ENCODE measurements at regions not wholly inside any gene's neighbourhood (a gene's known extent, or its start where the extent isn't known, plus 50 kb on each side); places are given as distances from the start of the nearest gene placed in this dataset.

GRCh38 chr11:92050305-92050704, 174.3 kb upstream of the FAT3 start:
- DNase-seq, result no peak
- Histone ChIP-seq H3K36me3 (replicated peaks; ENCODE audit: insufficient read depth, low read length) (no peaks in the 10 kb centered on the region), H3K4me1 (ENCODE audit: low read length) (no peaks in the 10 kb centered on the region), H2AFZ (ENCODE audit: low read length) (no peak overlapping the region), H3K4me3 (ENCODE audit: low read length) (no peak overlapping the region), H3K4me2 (ENCODE audit: low read depth, low read length) (no peak overlapping the region), H3K79me2 (ENCODE audit: low read length) (no peaks in the 10 kb centered on the region), H3K27me3 (replicated peaks; ENCODE audit: insufficient read depth, low read length) (no peaks in the 10 kb centered on the region), H3K9me2 (replicated peaks; ENCODE audit: insufficient read depth, low read length) (no peaks in the 10 kb centered on the region), H3K9me3 (replicated peaks; ENCODE audit: insufficient read depth, low read length) (no peaks in the 10 kb centered on the region), H3F3A (ENCODE audit: insufficient read depth, low read length) (no peaks in the 10 kb centered on the region), H4K20me1 (ENCODE audit: insufficient read depth, low read length) (no peaks in the 10 kb centered on the region), H3K27ac (ENCODE audit: low read length) (no peak overlapping the region), H3K9ac (ENCODE audit: low read length) (no peak overlapping the region)
- TF ChIP-seq EZH2 (optimal IDR thresholded peaks at IDR 0.05; ENCODE audit: low read depth, low read length) (no peak), EZH2phosphoT487 (IDR thresholded peaks at IDR 0.05; ENCODE audit: low read length) (no peak), CTCF (IDR thresholded peaks at IDR 0.05; ENCODE audit: low read length) (no peak)

- Histone ChIP-seq H3K9me3 (replicated peaks; ENCODE audit: insufficient read depth, low read length) (no peaks in the 10 kb centered on the region), H2AFZ (ENCODE audit: low read length) (no peak overlapping the region), H4K20me1 (ENCODE audit: insufficient read depth, low read length) (no peaks in the 10 kb centered on the region), H3K9ac (ENCODE audit: low read length) (no peak overlapping the region), H3K9me2 (replicated peaks; ENCODE audit: insufficient read depth, low read length) (no peaks in the 10 kb centered on the region), H3K36me3 (replicated peaks; ENCODE audit: insufficient read depth, low read length) (no peaks in the 10 kb centered on the region), H3K27ac (ENCODE audit: low read length) (no peak overlapping the region), H3K79me2 (ENCODE audit: low read length) (no peaks in the 10 kb centered on the region), H3K4me2 (ENCODE audit: low read depth, low read length) (no peak overlapping the region), H3F3A (ENCODE audit: insufficient read depth, low read length) (no peaks in the 10 kb centered on the region), H3K4me1 (ENCODE audit: low read length) (no peaks in the 10 kb centered on the region), H3K4me3 (ENCODE audit: low read length) (no peak overlapping the region), H3K27me3 (replicated peaks; ENCODE audit: insufficient read depth, low read length) (no peaks in the 10 kb centered on the region)
- TF ChIP-seq CTCF (IDR thresholded peaks at IDR 0.05; ENCODE audit: low read length) (no peak), EZH2phosphoT487 (IDR thresholded peaks at IDR 0.05; ENCODE audit: low read length) (no peak)
- DNase-seq, result no peak
Observed at GRCh38 chr11:92048415-92048814, 176.2 kb upstream of the FAT3 start.

GRCh38 chr11:92046103-92046502, 178.5 kb upstream of the FAT3 start:
- H2AFZ ChIP-seq (ENCODE audit: low read length), result no peak overlapping the region
- H3K4me2 ChIP-seq (ENCODE audit: low read depth, low read length), result no peak overlapping the region
- H3K9me3 ChIP-seq (replicated peaks; ENCODE audit: insufficient read depth, low read length), result no peaks in the 10 kb centered on the region
- no peaks in the 10 kb centered on the region for H3K36me3 ChIP-seq (replicated peaks; ENCODE audit: insufficient read depth, low read length)
- no peaks in the 10 kb centered on the region for H3K9me2 ChIP-seq (replicated peaks; ENCODE audit: insufficient read depth, low read length)
- H3F3A ChIP-seq (ENCODE audit: insufficient read depth, low read length), result no peaks in the 10 kb centered on the region
- no peaks in the 10 kb centered on the region for H3K4me1 ChIP-seq (ENCODE audit: low read length)
- H3K27me3 ChIP-seq (replicated peaks; ENCODE audit: insufficient read depth, low read length), result no peaks in the 10 kb centered on the region
- TF ChIP-seq CTCF (IDR thresholded peaks at IDR 0.05; ENCODE audit: low read length) (no peak), EZH2phosphoT487 (IDR thresholded peaks at IDR 0.05; ENCODE audit: low read length) (no peak), EZH2 (optimal IDR thresholded peaks at IDR 0.05; ENCODE audit: low read depth, low read length) (no peak)
- no peak for DNase-seq
- no peak overlapping the region for H3K9ac ChIP-seq (ENCODE audit: low read length)
- H3K79me2 ChIP-seq (ENCODE audit: low read length), result no peaks in the 10 kb centered on the region
- H3K27ac ChIP-seq (ENCODE audit: low read length), result no peak overlapping the region
- no peaks in the 10 kb centered on the region for H4K20me1 ChIP-seq (ENCODE audit: insufficient read depth, low read length)
- H3K4me3 ChIP-seq (ENCODE audit: low read length), result no peak overlapping the region
